ENCODE measurements at regions not wholly inside any gene's neighbourhood (a gene's known extent, or its start where the extent isn't known, plus 50 kb on each side); places are given as distances from the start of the nearest gene placed in this dataset.

DNA sequence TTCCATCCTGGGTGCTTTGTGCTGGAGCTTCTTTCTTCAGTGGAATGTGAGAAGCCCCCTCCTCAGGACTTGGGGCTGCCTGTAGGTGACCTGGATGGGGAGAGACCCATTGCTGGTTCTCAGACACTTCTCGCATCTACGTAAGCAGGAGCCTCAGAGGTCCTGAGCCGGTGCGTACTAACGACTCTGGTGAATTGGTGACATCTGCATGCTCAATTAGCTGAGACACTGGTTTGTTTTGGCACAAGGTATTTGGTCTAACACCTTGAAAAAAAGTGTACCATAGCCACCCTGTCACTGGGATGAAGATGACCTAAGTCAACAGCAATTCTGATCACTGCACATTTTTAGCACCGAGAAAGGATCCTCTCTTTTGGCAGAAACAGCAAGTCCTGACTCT, 57.7 kb downstream of the LRRC30 start:
- no peak for DNase-seq

DNA sequence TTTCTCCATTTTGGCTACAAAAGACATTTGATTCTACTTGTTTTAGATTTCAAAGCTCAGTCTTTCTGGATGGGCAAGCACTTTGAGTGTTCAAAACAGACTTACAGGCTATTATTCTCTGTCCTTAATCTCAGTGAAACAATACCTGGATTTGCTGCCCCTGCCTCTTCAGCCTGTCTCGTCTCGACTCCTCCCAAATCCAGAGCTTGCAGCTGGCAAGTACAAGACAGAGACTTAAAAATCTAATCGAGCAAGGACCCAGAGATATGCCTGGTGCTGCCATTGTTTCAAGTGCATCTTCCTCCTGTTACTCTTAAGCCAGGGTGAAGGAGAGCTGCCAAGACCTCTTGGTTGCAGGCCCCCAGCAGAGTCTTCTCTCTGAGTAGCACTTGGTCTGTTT, 59.2 kb downstream of the LRRC30 start:
- no peak for DNase-seq

DNA sequence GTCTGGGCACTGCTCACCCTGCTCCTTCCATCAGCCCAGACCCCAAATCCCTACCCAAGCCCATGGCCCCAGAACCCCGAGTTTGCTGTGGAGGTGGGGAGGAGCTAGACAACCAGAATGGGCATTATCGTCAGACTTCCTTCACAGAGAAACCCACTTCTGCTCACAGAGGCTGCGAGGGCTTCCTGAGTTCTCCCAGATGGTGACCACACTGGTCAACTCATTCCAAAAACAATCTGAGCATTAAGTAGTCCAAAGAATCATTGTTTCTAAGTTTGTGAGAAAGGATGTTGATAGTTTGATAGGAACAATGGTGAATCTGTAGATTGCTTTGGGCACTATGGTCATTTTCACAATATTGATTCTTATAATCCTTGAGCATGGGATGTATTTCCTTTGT, 60.2 kb downstream of the LRRC30 start:
- DNase-seq: no peak

DNA sequence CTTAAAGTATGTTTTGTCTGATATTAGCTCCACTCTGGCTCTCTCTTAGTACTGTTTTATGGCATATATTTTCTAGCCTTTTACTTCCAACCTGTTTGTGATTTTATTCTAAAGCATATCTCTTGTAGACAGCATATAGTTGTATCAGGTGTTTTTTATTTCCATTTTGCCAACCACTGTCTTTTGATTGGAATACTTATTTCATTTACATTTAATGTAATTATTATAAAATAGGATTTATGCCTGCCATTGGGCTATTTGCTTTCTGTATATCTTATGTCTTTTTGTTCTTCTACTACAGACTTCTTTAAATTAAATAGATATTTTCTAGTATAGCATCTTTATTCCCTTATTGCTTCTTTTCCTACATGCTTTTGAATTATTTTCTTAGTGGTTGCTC, 67.3 kb downstream of the LRRC30 start:
- no peak for DNase-seq

DNA sequence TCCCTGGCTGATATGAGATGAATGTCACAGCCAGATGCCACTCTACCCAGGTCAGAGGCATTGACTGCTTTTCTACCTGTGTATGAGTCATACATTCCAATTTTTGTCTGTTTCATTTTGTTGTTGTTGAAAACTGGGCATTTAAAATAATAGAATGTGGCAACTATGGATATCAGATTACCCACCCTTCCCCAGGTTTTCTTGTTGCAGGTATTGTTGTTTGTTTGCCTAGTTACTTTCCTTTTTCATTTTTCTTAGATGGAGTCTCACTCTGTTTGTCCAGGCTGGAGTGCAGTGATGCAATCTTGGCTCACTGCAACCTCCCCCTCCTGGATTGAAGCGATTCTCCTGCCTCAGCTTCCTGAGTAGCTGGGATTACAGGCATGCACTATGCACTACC, 70.2 kb downstream of the LRRC30 start:
- DNase-seq: no peak

DNA sequence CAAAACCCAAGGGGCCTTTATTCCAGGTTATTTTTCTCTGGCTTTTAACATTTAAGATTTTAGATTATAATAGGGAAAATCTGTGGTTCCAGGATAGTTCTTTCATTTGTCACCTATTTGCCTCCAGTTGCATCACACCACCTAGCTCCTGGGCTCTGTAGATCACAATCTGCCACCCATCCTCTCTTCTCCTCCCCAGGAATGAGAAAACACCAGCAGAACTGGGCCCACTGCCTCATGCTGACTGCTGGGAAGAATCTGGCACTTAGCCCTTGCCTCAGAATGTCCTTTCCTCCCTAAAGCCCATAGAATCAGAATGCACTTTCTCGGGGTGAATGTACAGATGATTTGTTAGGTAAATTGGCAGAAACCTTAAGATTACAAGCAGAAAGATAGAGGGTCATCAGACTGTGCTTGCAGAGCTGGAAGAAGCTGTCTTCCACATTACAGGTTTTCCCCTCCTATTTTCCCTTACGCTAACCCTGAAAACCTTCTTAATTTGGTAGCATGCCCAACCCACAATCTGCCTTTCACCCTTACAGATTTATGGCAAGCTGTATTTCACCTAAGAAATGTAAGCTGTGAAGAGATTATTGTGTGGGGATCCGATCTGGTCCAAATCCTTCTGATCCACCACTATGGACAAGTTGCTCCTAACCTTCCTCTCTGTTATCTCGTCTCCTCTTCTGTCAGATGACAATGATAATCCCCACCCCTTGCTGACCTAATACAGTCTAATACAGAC, 72.6 kb downstream of the LRRC30 start:
- no peak for DNase-seq

DNA sequence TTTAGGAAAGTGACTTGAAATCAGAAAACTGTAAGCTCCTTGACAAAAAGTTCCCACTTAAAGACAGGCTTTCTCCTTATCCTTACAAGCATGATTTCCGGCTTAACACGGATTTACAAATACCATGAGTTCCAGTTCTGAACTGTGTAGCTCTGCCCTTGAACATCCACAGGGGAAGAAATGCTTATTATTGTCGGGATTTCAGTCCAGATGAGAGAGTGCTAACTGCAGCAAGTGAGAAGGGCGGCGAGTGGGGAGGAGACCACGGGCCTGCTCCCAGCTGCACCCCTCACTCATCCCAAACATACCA, 73.1 kb downstream of the LRRC30 start:
- DNase-seq: no peak

DNA sequence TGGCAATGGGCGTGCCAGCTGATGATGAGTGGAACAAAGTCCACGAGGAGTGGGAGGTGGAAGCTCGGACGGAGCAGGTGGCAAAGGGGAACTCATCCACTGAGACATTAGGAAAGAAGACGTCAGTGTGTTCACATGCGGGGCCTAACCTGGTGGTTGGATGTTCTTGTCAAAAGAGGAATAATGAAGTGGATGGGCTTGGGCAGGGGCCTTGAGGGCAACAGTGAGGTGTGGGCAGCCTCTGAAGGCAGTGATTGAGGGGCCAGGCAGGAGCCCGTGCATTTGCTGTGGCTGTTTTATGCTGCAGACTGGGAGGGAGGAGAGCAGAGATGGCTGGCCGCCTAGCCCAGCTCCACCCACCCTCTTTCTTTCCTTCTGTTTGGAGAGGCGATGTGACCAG, 74.5 kb downstream of the LRRC30 start:
- no peak for DNase-seq

DNA sequence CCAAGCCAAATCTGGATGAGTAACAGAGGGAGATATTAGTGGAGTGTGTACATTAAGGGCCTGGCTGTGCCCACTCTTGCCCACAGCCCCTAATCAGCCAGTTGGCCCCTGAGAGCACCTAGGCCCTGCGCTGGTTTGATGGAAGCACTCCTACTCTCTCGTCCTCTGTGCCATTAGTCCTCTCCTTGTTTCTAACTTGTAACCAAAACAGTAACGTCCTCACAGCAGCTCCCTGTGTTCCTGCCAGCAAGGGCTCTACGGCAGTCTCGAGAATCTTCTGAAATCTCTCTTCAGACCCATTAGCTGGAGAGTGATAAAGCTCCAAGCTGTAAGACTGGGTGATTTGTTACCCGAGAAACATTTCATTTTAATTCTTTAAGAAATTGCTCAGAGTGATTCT, 76.1 kb downstream of the LRRC30 start:
- no peak for DNase-seq

DNA sequence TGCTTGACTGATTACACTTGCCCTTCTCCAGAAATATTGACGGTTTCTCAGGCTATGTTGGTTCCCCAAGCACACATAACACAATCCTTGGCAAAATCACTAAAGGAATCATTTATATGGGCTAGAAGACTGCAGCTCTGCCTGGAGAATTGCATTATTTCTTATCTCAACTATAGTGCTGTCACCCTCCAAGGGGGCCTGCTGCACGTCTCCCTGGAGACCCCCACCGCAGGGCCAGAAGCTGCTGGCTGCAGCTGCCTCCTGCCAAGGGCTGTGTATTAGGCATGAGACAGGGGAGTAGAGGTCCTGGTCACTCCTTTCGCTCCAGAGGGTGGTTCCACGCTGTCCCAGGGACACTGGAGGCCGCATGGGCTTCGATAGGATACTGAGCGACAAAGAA, 76.6 kb downstream of the LRRC30 start:
- no peak for DNase-seq

DNA sequence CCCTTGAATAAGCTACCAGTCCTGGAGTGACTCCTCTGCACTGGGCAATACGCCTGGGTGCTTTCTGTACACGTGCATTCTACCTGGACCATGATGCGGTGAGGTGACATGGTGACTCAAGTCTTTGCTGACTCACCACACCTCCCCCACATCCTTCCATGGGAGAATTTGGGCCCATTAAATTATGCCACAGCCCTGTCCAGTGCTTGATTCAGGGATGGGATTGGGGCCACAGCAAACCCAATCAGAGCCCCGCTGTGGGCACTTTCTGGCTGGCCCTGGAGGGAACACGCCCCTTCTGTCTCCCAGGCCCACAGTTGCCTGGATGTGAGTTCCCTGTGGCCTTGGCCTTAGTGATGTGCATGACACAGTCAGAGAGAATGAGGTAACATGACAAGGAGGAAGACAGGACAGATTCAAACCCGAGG, 86.9 kb downstream of the LRRC30 start:
- no peak for DNase-seq

DNA sequence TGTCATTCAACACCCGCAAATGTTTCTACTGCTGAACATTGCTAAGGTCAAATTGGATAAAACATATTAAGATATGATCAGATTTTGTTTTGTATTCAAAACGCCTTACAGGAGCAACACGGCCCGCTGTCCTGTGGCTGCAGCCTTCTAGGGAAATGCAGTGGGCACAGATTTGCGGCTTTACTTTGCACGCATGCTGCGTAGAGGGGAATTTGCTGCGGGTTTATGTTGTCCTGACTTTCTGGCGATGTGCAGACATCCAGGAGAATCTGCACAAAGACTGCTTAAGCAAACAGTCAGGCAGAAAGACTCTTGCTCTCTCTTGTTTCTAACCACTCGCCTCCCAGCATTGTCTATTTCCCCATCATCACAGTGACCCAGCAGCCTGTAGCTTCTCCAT, 88.3 kb downstream of the LRRC30 start:
- DNase-seq: no peak

DNA sequence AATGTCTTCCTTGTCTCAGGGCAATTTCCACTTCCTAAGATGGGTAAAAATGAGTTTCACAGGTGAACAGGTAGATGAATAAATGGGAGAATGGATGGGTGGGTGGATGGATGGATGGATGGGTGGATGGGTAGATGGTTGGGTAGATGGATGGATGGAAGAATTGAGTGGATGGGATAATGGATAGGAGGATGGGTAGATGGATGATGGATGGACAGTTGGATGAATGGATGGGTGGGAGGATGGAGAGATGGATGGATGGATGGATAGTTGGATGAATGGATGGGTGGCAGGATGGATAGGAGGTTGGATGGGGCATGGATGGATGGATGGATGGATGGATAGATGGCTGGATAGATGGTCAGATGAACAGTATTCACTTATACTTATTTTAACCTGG, 90.9 kb downstream of the LRRC30 start:
- DNase-seq: no peak

DNA sequence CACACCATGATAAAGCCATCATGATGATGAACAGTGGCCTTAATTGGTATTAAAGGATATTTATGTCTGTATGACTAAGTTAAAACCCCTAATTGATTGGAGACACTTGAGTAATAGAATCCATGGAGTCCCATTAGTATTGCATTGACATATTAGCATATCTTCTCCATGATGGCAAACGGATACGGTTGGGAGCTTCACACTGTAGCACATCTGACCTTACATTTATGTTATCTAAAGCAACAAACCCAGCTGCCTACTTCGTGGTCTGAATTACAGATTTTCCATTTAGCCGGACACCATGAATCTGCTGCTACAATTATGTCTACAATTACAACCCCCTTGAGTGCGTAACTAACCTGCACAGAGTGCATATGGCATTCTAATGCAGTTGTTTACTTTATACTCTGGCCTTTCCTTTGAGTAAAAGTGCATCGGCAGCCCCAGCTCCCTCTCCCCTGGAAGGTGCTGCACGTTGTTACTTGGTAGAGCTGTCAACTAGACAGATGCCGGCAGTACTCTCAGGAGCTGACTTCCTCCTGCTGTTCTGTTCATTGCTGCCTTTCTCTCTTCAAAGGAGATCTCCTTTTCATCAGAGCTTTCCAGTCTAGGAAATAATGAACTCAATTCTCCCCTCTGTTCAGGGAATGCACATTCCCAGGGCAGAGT, 92.1 kb downstream of the LRRC30 start:
- no peak for DNase-seq

DNA sequence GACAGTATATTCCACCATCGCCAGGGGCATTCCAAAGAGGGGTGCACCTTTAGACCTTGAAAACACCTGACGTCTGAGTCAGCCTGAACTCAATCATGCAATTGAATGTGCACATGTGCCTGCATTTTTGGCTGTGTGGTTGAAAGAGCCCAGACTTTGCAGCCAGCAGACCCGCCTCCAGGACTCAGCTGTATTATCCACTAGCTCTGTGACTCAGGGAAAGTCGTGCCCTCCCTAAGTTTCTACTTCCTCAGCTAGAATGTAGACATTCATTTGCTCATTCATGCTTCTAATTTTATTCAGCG, 94.2 kb downstream of the LRRC30 start:
- no peak for DNase-seq

DNA sequence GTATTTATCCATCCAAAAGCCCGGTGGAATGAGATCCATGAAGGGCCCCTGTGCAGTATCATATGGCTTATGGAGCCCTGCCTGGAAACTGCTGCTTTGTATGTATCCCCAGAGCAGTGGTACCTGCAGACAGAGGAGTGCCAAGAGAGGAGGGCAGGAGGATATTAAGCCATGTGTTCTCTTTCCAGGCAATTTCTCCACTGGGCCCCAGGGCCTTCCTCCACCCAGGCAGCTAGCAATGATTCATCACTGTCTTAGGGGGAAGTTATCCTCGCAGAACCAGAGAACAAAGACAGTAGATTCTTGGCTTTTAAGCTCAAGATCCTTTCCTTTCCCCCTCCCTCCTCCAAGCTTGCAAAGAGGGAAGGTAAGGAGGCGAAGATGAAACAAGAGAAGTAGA, 98.1 kb downstream of the LRRC30 start:
- no peak for DNase-seq

DNA sequence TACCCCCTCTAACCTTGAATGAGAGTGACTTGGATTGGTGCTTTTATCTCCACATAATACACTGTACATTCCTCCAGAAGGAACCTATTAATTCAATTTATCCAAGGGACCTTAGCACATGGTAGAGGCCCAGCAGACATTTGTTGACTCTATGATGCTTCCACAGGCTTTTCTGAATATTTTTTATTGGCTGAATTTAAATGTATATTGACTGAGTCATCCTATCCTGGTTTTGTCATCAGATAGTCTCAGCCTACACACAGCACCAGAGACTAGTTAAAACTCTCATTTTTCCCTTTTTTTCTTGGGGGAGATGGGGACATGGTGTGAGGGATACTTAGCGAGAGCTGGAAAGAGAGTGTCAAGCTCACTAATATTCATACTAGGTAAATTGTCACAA, 101.6 kb downstream of the LRRC30 start:
- DNase-seq: no peak

DNA sequence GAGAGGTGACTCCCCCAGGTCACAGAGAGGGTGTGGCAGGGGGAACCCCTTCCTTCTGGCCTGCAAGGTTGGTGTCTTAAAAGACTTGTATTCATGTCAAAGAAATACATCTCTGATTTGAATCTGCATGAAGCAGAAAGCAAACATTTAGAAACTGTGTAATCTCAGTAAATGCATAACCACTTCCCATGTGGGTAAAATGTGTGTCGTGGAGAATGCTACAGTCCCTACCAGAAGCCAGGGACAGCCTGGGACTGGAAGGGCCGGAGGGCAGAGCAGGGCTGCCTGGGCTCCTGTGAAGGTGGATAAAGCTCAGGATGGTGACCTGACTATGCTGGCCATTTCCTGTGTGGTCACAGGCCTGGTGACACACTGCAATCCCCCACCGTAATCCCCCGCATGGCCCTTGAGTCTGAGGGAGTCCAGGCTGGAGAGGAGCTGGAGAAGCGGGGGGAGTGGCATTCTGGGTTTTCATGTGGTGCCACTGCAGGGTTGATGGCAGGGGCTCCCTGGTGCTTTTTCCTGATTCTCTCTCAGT, 102.2 kb downstream of the LRRC30 start:
- no peak for DNase-seq

DNA sequence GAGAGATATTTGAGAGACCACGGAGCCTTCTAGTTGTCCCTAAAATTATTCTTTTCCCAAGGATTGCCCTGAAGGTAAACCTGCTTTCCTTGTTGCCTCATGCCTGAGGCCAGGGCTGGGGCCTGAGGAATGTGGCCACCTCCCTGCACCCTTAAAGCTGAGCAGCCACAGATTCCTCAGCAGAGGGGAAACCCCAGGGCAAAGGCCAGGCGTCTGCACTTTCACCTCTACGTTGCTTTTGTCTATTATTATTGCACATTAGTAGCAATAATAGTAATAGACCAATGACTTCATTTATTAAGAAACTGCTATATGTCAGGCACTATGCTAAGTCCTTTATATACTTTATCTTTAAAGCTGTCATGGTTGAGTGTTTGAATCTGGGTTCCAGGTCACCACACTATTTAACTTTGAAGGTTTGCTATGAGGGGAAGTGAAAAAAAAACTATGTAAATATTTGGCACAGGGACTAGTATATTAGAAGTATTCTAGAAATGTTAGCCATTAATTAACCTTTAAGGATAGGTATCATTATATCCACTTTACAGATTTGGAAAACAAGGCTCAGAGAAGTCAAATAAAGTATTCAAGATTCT, 104.2 kb downstream of the LRRC30 start:
- DNase-seq: no peak

DNA sequence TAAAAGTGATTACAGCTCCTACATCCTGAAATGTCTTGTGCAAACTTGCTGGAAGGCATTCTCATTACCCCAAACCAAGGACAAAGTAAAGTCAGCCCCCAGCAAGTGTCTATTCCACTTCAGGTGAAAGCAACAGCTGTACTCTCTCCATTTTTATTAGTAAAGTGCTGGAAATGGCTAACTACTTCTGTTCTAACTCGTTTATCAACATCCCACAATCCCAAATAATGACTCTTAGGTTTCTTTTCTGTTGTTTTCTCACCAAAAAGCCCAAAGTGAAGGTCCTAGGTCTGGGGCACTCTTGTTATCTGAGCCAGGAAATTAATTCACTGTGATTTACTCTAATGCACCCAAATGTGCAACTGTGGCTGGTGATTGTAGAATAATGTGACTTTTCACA, 105.7 kb downstream of the LRRC30 start:
- no peak for DNase-seq

DNA sequence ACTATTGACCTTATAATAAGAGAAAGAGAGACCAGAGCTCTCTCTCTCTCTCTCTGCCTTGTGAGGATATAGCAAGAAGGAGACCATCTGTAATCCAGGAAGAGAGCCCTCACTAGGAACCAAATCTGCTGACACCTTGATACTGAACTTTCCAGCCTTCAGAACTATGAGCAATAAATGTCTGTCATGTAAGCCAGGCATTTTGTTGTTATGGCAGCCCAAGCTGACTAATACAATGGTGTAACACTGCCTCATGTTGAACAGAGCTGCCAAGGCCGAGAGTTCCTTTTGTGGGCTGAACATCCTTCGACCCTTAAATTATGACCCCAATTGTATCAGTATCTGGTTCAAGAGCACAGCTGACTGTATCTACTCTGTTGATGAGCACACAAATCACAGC, 108.0 kb downstream of the LRRC30 start:
- DNase-seq: no peak

DNA sequence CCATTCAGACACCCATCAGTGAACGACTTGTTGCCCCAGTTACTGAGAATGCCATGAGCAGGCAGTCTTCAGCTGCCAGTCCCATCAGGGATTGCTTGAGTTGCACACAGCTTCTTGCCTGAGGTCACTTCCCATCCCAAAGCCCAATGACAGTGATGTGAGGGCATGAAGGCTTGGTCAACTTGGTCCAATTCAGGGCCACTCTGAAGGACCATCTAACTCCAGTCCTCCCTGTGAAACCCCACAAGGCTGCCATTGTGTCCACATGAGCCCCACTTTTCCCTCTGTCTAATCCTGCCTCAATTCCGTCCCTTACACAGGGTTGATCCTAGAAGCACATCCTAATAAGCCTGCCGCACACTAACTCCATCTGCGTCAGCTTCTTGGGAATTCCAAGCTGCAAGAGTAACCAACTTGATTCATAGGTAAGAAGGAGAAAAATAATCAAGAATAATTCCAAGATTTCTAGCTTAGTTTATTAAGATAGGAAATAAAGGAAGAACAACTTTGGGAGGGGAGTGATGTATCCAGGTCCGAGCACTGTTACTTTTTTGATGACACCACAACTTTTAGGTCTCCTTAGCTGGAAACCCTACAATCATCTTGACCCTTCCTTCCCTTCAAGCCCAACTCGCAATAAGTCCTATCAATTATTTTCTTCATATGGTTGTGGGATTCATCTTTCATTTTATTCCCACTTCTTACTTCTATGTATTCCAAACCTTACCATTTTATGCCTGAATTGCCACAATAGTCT, 110.9 kb downstream of the LRRC30 start:
- no peak for DNase-seq

DNA sequence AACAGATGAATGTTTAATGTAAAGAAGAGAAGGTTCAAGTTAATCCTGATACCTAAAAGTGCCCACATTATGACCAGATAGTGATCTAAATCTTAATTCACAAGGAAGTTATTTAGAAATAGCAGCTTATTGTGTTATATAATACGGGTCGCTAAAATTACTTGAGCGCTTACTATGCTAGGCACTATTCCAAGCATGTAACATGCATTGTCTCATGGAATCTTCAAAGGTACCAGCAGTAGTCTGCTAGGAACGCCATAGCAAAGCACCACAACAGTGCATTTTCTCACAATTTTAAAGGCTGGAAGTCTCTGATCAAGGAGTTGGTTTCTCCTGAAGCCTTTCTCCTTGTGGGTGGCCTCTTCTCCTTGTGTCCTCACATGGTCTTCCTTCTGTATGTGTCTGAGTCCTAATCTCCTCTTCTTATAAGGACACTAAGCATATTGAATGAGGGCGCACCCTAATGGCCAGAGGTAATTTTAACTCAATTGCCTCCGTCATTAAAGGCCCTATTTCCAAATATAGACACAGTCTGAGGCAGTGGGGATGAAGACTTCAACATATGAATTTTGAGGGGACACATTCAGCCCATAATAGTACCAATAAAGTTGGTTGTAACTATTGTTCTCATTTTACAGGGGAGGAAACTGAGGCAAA, 118.4 kb downstream of the LRRC30 start:
- DNase-seq: no peak

Data from CD4-positive, alpha-beta T cell treated with Interleukin-10 for 1 hour (primary cell).